Stimulated activated CD4-positive, alpha-beta T cell treated with anti-CD3 and anti-CD28 coated beads, Interleukin-4, amount 100 ng/mL, for 4 hours (primary cell): ENCODE measurements at regions not wholly inside any gene's neighbourhood (a gene's known extent, or its start where the extent isn't known, plus 50 kb on each side); places are given as distances from the start of the nearest gene placed in this dataset.
"Not testable (repeated sequence)": the region's sequence is repeated elsewhere in the genome, so short reads cannot be mapped to it uniquely, and the experiment has no call there.

ENCODE experiments used
- DNase-seq, 2 experiments: peaks; one replicate each; pipeline ENCODE4 v3.0.0-alpha.2; 2020

GRCh38 chr4:128560754-128561495 lies 248.6 kb upstream of the JADE1 start:
- DNase-seq, result no peak

DNA sequence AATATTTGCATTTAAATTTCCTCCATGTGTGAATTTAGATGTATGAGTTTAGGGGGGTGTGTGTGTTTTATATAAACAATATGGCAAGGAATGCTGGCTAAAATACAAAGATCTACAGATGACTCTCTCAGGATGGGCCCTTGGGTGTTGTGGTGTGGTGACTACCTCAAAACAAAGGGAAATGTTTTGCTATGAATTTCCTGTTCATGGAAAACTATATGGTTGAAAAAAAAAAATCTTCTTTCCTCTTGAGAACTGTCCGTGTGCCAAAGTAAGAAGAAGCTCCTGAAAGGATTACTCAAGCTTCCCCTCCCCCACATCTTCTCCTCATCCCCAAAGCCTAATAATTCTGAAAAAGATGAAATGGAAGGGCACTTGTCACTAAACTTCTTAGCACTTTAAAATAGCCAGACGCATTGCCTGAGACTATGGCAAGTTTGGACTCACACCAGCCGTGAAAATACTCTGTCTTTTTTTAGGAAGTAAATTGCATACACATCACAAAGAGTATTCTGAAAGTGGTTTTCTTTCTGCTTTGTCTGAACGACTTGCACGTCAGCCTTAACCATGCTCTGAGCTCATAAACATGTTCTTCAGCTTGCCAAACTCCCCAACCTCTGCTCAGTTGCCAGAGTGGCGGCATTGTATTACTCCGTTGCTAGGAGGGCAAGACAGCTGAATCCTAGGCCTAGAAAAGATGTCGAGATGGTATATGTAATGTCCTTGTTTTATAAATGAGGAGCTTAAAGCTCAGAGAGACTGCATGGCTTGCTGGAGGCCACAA lies 250.4 kb upstream of the JADE1 start:
- no peak for DNase-seq

DNA sequence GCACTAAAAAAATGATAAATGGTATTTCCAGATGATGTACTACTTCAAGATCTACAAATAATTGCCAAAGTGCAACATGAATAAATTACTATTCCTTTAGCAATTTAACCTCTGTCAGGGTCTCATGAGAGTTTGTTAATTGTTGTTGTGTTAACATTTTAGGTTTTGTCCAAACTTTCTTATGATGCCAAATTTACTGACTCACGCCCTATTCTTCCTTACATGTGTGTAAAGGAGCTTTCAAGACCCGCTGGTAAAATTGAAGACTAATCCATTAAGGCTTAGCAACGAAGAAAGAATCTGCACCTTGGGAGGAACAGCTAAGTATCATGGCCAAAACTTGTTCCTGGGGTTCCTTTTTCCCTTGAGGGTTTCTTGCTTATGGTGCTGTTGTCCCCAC lies 252.7 kb upstream of the JADE1 start:
- DNase-seq, result no peak

DNA sequence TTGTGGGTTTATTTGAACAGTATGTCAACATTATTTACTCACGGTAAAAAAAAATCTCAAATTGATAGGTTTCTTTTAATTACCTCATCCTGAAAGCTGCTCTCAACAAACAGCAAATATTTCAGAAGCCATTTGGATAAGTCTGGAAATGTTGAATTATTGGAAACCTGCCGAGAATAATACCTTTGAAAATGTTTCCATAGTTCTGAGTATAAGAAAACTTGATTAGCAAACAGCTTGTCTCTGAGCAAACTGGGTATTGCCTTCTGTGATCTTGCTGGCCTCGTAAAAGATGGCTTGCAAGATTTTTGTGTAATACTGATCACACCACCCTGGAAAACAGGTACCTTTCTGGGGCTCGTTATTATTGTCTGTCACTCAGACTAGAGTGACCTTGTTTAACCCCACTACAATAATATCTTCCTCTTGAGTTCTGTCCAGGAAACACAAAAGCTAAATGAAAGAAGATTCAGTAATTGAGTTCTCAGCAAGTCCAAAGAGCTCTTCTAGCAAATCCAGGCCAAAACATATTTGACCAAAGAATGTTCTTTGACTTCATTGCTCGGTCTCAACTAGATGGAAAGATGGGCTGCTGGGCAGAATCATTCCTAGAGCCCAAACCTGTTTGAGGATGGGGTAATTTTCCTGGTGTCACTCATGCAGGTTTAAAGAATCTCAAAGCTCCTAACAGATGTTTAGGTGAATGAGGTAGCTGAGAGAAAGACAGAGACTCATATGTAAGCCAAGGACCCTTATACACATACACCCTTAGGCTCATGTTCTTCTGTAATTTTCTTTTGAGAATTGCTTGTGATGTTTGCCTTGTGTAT lies 255.6 kb upstream of the JADE1 start:
- no peak for DNase-seq

- no peak for DNase-seq
These were observed 257.0 kb upstream of the JADE1 start for GRCh38 chr4:128552586-128552907.

DNA sequence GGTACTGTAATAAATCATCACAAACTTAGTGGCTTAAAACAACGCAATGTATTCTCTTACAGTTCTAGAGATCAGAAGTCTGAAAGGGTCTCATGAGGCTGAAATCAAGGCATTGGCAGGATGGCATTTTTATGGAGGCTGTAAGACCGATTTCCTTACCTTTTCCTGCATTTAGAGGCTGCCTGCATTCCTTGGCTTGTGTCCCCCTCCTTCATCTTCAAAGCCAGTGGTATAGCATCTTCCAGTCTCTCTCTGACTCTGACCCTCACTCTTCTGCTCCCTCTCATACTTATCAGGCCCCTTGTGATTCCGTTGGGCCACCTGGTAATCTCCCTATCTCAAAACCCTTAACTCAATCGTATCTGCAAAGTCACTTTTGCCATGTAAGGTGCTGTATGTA lies 258.2 kb upstream of the JADE1 start:
- no peak for DNase-seq

DNA sequence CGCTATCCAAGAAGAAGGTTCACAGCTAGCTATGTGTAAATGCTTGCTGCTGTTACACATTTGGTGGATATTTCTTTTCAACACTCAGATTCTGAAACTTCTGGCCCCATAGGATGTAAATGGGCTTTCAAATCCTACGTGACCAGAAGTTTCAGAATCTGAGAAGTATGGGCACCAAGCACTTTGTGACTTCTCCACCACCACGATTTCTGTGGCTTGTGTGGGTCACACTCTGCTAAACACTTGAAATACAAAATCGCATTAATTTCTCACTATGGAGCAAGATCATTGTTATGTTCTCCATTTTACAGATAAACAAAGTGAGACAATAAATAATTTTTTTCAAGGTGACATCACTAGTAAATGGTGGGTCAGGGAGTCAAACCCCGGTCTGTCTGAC lies 259.4 kb upstream of the JADE1 start:
- DNase-seq, result no peak

DNA sequence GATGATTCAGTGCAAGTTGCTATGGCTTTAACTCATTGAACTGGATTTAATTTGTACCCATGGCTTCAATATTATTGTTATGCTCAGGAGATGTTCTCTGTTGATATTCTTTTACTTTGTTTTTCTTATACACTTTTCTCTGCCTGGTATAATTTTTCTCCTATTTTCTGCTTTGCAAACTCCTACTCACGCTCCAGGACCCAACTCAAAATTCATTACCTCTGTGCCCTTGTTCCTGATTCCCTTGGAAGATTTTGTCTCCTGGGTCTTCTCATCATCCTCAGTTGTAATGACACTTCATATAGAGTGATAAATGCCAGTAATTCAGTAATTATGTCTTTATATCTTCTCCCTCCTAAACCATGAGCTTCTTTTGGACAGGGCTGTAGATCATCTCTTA lies 259.9 kb upstream of the JADE1 start:
- no peak for DNase-seq

- DNase-seq, result no peak
These were observed 260.8 kb upstream of the PGRMC2 start for GRCh38 chr4:128548381-128548780.

- no peak for DNase-seq
These were observed 256.7 kb upstream of the PGRMC2 start for GRCh38 chr4:128544272-128544671.

DNA sequence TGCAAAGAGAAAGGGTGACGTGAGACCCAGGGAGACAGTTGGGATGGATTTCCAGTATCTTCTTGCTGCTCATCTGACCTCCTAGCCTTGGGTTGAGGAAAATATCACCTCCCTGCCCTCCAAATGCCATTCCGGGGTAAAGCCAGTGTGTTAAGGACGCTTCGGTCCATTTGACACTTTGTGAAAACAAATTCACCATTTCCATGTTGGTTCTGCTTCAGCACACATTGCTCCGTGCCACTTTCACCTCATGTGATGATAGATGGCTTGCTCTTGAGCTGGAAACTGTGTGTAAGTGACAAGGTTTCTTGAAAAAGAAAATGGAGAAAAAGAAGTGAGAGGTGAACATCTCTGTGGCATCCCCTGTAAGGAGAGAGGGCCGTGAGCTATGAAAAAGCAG lies 256.1 kb upstream of the PGRMC2 start:
- no peak for DNase-seq

DNA sequence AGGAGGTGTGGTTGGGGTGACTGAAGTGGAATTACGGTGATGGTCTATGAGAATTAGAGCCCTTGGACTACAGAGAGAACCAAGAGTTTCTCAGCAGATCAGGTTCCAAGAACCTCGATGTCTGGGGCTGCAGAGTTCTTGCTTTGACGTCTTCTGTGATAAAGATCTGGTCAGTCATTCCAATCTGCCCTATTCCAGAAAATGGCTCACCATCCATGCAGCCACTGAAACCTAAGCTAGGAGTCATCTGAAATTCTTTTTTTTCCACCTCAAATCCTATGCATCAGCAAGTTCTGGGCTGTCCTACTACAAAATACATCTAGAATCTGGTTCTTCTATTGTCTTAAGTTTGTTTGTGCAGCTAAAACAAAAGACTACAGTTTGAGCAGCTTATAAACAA lies 254.4 kb upstream of the PGRMC2 start:
- DNase-seq, result no peak

GRCh38 chr4:128540122-128540521 lies 252.5 kb upstream of the PGRMC2 start:
- DNase-seq, result no peak

DNA sequence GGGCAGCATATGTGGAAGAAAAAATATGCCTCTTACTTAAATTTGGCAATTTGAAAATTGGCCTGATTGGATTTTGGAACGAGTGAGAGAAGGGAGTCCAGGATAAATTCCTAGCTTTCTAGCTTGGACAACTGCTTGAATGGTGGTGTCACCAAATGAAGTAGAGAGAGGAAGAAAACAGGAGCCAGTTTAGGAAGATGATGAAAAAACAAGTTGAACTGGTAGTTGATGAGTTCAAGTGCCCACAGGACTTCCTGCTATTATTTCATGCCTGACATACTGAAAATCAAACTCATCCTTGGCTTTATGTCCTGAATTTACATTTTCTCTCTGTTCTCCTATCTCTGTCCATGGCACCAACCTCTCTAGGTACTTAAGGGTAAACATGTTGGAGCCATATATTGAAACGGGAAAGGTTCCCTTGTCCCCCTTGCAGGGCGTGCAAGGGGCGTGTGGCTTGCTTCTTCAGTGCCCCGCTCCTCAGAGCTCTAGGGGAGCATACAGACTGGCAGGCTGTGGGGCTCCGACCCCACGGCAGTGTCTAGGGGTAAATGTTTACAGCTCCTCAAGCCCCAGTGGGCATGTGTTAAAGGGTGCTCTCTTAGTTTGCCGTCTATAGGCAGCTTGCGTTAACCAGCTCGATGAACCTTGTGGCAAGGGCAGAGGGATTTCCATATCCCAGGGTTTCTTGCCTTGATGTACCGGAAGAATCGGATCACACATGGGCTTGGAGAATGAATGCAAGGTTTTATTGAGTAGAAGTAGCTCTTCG lies 250.7 kb upstream of the PGRMC2 start:
- DNase-seq, result no peak

- no peak for DNase-seq
These were observed 249.1 kb upstream of the PGRMC2 start for GRCh38 chr4:128536746-128537145.

DNA sequence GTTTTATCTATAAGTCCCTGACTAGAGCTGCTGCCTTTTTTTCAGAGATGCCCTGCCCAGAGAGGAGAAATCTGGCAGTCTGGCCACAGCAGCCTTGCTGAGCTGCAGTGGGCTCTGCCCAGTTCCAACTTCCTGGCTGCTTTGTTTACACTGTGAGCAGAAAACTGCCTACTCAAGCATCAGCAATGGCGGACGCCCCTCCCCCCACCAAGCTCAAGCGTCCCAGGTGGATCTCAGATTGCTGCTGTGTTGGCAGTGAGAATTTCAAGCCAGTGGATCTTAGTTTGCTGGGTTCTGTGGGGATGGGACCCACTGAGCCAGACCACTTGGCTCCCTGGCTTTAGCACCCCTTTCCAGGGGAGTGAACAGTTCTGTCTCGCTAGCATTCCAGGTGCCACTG lies 247.9 kb upstream of the PGRMC2 start:
- not testable (repeated sequence) for DNase-seq

- no peak for DNase-seq
These were observed 241.4 kb upstream of the PGRMC2 start for GRCh38 chr4:128528793-128529553.

DNA sequence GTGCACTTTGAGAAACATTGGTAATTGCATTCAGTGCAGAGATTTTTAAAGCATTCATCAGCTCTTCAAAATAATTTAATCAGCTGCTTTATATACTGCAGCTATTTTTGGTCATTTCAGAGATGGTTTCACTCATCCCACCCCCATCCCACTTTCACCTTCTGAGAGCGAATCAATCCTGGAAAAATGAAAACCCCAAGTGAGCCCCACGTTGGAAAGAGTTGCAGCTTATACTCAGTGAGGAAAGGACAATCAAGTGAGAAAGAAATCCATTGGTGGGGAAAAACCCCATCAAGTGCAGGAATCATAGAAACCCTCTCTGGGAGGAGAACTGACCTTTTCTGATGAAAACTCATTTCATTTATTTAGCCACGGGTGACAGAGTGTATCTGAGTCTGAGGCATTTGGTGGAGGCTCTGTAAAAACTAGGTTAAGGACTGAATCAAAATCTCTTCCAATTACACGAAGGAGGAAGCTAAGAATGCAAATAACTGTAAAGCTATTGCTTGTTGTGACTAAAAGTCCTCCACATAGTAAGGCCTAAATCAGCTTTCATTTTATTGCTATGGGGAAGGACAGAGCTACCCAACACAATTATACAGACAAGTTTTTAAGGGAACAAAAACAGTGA lies 240.4 kb upstream of the PGRMC2 start:
- no peak for DNase-seq

- DNase-seq, result no peak
These were observed 239.7 kb upstream of the PGRMC2 start for GRCh38 chr4:128527351-128527750.

DNA sequence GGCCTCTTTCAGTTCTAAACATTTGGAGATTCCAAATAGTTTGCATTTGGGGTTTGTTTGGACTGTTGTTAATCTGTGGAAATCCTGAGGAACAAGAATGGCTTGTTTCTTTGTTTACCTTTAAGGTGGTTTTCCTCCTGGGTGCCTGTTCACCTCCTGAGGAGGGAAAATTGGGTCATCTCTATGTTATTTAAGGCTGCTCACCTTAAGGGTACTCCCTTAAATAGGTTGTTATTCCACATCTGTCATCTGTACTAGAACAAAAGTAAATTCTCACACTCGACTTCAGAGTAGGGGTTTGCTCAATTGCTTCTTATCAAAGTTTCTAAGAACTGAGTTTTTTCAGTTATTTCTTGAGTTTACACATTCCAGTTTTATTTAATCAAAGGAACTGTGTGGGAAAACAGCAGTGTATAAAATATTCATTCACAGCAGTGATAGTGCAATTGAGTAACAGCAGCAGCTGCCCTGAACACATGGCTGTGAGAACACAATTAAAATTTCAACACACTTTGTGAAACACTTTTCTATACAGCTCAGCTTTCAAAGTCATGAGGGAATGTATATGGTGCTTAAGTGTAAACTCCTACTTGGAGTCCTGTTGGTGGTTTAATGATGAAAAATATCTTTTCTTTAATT lies 238.5 kb upstream of the PGRMC2 start:
- no peak for DNase-seq

DNA sequence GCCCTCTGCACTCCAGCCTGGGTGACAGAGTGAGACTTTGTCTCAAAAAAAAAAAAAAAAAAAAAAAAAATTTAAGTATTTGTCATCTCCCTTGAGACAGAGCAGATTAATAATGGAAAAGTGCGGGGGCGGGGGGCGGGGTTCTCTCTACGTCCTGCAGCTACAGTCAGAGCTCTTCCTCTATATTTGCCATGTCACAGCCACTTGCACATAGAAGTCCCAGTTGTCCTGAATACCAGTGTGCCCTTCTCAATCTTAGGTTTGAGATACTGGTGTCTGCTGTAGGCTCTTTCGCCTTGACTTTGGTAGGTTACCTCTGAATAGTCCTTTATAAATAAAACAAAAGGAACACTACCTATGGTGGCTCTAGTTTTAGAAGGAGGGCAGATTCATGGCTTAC lies 237.8 kb upstream of the PGRMC2 start:
- DNase-seq, result no peak
